ENCODE measurements at regions not wholly inside any gene's neighbourhood (a gene's known extent, or its start where the extent isn't known, plus 50 kb on each side); places are given as distances from the start of the nearest gene placed in this dataset.

- DNase-seq = no peak
Measured at GRCh38 chr10:31754803-31755624, 173.6 kb downstream of the ARHGAP12 start.

GRCh38 chr10:31753681-31754080, 174.9 kb downstream of the ARHGAP12 start:
- DNase-seq = no peak

GRCh38 chr10:31752170-31752569, 176.5 kb downstream of the ARHGAP12 start:
- no peak for DNase-seq

- no peak for DNase-seq
Measured at GRCh38 chr10:31751738-31752080, 176.9 kb downstream of the ARHGAP12 start.

GRCh38 chr10:31751051-31751737, 177.4 kb downstream of the ARHGAP12 start:
- no peak for DNase-seq

- DNase-seq = peak; percentile 52 to 55
Measured at GRCh38 chr10:31749981-31750840, 178.4 kb downstream of the ARHGAP12 start.

GRCh38 chr10:31749301-31749700, 179.3 kb downstream of the ARHGAP12 start:
- DNase-seq = no peak

- DNase-seq = no peak
Measured at GRCh38 chr10:31745612-31746376, 182.8 kb downstream of the ARHGAP12 start.

- DNase-seq = no peak
Measured at GRCh38 chr10:31744025-31744424, 184.6 kb downstream of the ARHGAP12 start.

- no peak for DNase-seq
Measured at GRCh38 chr10:31742255-31742654, 186.4 kb downstream of the ARHGAP12 start.

GRCh38 chr10:31741473-31741872, 187.2 kb downstream of the ARHGAP12 start:
- no peak for DNase-seq

GRCh38 chr10:31739711-31740110, 188.9 kb downstream of the ARHGAP12 start:
- DNase-seq = no peak

GRCh38 chr10:31739146-31739545, 189.5 kb downstream of the ARHGAP12 start:
- no peak for DNase-seq

GRCh38 chr10:31731711-31732110, 196.9 kb downstream of the ARHGAP12 start:
- no peak for DNase-seq

- no peak for DNase-seq
Measured at GRCh38 chr10:31730776-31731175, 197.9 kb downstream of the ARHGAP12 start.

- no peak for DNase-seq
Measured at GRCh38 chr10:31728698-31729224, 199.9 kb downstream of the ARHGAP12 start.

- DNase-seq = no peak
Measured at GRCh38 chr10:31725436-31725835, 203.2 kb downstream of the ARHGAP12 start.

- DNase-seq = no peak
Measured at GRCh38 chr10:31724296-31724695, 204.3 kb downstream of the ARHGAP12 start.

- no peak for DNase-seq
Measured at GRCh38 chr10:31723106-31723750, 205.4 kb downstream of the ARHGAP12 start.

- no peak for DNase-seq
Measured at GRCh38 chr10:31721096-31721495, 207.5 kb downstream of the ARHGAP12 start.

- DNase-seq = no peak
Measured at GRCh38 chr10:31720546-31720945, 208.1 kb downstream of the ARHGAP12 start.
